Fibroblast of the aortic adventitia (primary cell): ENCODE measurements at regions not wholly inside any gene's neighbourhood (a gene's known extent, or its start where the extent isn't known, plus 50 kb on each side); places are given as distances from the start of the nearest gene placed in this dataset.
"Not testable (repeated sequence)": the region's sequence is repeated elsewhere in the genome, so short reads cannot be mapped to it uniquely, and the experiment has no call there.

Source experiments
- DNase-seq: peaks from one replicate; pipeline ENCODE4 v3.0.0-alpha.2; 2010; ENCODE audit warnings: low read depth
- H3K4me3 ChIP-seq: 2 replicates; pipeline ENCODE4 v1.5.1; 2011; ENCODE audit warnings: low read depth, mild to moderate bottlenecking, control low read depth, low read length, moderate library complexity
- CTCF ChIP-seq: IDR thresholded peaks from 2 replicates; pipeline ENCODE4 v1.5.1; 2011; ENCODE audit warnings: mild to moderate bottlenecking, low read length, control low read depth, inconsistent platforms; ENCODE audit not compliant: insufficient read depth

GRCh38 chr12:131333621-131334440 lies 377.1 kb upstream of the SFSWAP start:
- no peak for DNase-seq
- no peak for TF ChIP-seq CTCF
- H3K4me3 ChIP-seq, result no peak overlapping the region

- no peak for TF ChIP-seq CTCF
- no peak overlapping the region for H3K4me3 ChIP-seq
- no peak for DNase-seq
Measured at GRCh38 chr12:131334835-131335234, 376.1 kb upstream of the SFSWAP start.

- DNase-seq, result no peak
- TF ChIP-seq CTCF, result no peak
- H3K4me3 ChIP-seq, result no peak overlapping the region
Measured at GRCh38 chr12:131335456-131335855, 375.4 kb upstream of the SFSWAP start.

- not testable (repeated sequence) for DNase-seq, H3K4me3 ChIP-seq
Measured at GRCh38 chr12:131337861-131338260, 373.0 kb upstream of the SFSWAP start.

- no peak for TF ChIP-seq CTCF
- DNase-seq, result no peak
- no peak overlapping the region for H3K4me3 ChIP-seq
Measured at GRCh38 chr12:131340616-131341210, 370.2 kb upstream of the SFSWAP start.

GRCh38 chr12:131341608-131342007 lies 369.3 kb upstream of the SFSWAP start:
- not testable (repeated sequence) for H3K4me3 ChIP-seq, DNase-seq

GRCh38 chr12:131343436-131343835 lies 367.5 kb upstream of the SFSWAP start:
- not testable (repeated sequence) for DNase-seq, H3K4me3 ChIP-seq

- DNase-seq, H3K4me3 ChIP-seq: not testable (repeated sequence)
Measured at GRCh38 chr12:131344715-131345520, 366.0 kb upstream of the SFSWAP start.
